ENCODE measurements at regions not wholly inside any gene's neighbourhood (a gene's known extent, or its start where the extent isn't known, plus 50 kb on each side); places are given as distances from the start of the nearest gene placed in this dataset.
A peak's percentile ranks its signal among the peaks of the same experiment; 100 is the strongest.

DNA sequence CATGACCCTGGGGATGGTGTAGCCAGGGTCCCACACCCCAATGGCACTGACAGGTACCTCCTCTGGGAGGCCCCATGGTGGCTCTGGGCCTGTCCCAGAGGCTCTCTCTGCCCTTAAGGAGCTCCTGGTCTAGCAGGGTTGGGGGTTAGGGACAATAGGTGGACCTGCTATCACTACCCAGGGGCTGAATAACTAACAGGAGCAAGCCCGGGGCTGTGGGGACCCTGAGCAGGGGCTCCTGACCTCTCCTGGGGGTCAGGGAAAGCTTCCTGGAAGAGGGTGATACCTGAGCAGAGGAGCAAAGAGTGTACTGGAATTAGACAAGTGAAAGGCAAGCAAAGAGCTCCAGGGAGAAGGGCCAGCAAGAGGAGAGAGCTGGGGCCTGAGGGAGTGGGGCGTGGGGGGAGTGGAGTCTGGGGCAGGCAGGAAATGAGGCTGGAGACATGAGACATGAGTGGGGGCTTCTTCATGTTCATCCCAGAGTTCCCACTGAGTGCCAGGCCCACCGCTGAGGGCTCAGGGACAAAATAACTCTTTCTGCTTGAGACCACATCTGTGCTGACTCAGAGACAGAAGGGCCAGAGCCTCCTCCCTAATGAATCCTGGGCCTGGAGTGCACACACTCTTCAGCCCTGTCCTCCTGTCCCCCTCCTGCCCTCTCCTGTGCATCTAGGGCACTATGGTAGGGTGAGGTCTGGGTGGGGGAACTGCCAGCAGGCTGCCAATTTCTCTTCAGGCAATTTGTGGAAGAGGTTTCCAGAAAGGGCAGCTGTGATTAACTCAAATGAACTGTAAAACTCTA, 517.6 kb downstream of the PTPRU start:
- no peak for DNase-seq (ENCODE audit: low read depth)

DNA sequence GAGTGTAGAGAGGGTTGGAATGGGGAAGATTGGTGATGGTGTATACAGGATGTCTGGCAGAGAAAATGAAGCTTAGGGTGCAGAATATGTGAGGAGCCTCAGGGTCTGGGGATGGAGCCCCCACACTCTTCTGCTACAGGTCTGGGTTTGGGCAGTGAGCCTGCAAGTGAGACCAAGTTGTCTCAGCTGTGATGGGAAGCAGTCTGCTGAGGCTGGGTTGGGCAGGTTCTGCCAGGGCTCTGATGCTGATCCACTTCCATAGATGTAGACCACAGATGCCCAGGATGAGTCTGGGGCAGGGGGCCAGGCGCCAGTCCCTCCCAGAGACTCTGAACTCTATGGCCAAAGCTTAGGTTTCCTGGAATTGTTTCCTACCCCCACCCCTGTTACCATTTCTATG, 516.9 kb downstream of the PTPRU start:
- DNase-seq (ENCODE audit: low read depth) = no peak

GRCh38 chr1:29752141-29752540, 515.8 kb downstream of the PTPRU start:
- DNase-seq (ENCODE audit: low read depth) = no peak

GRCh38 chr1:29749024-29749945, 513.0 kb downstream of the PTPRU start:
- no peak for DNase-seq (ENCODE audit: low read depth)

DNA sequence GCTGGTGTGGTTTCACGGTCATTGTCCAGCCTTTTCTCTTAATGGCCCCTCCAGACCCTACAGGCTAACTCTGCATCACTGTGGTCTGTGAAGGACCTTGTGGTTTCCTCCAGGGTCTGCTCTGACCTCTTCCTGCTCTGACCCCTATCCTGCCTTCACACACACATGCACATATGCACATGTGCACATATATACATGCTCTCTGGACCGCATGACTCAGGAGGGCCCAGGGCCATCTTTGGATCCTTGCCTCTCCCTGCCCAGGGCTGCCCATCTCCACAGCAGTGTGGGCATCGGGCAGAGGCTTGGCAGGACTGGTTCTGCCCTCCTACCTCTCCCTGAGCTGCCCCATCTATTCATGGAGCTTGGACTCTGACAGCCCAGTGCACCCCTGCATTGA, 510.9 kb downstream of the PTPRU start:
- DNase-seq (ENCODE audit: low read depth) = no peak

- no peak for DNase-seq (ENCODE audit: low read depth)
Observed at GRCh38 chr1:29746076-29746665, 509.8 kb downstream of the PTPRU start.

DNA sequence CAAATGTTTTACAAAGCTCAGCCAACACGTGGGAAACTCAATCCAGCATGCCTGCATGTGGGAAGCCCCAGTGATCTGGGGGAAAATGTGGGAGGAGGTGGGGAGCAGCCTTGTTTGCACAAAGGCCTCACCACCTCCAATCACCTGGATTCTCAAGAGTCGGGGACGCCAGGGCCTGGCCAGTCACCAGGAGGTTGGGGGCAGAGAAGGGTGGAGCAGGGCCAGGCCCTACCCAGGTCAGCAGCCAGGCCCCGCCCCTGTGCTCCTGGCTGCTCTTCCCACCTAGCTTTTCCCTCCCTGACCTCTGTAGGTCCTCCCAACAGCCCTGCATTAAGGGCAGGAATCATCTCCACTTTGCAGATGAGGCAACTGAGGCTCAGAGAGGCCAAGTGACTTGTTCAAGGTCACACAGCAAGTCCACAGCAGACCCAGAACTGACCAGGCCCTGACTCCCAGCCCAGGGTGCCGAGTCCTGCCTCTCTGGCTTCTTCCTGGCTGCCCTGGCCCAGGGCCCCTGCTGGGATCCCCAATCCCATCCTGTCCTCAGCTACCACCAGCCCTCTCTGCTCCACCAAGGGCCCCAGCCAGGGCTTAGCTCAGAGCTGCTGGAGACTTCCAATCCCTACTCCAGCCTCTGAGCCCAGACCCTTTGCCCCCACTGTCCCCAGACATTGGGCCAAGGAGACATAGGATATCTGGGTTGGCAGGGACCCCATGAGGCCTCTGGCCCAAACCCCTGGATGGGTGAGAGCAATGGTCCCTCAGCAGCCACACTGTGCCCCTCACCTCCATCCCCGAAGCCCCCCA, 508.6 kb downstream of the PTPRU start:
- DNase-seq (ENCODE audit: low read depth) = no peak

GRCh38 chr1:29743931-29744330, 507.6 kb downstream of the PTPRU start:
- DNase-seq (ENCODE audit: low read depth) = no peak

GRCh38 chr1:29743264-29743663, 506.9 kb downstream of the PTPRU start:
- DNase-seq (ENCODE audit: low read depth) = no peak

GRCh38 chr1:29739176-29739575, 502.9 kb downstream of the PTPRU start:
- no peak for DNase-seq (ENCODE audit: low read depth)

DNA sequence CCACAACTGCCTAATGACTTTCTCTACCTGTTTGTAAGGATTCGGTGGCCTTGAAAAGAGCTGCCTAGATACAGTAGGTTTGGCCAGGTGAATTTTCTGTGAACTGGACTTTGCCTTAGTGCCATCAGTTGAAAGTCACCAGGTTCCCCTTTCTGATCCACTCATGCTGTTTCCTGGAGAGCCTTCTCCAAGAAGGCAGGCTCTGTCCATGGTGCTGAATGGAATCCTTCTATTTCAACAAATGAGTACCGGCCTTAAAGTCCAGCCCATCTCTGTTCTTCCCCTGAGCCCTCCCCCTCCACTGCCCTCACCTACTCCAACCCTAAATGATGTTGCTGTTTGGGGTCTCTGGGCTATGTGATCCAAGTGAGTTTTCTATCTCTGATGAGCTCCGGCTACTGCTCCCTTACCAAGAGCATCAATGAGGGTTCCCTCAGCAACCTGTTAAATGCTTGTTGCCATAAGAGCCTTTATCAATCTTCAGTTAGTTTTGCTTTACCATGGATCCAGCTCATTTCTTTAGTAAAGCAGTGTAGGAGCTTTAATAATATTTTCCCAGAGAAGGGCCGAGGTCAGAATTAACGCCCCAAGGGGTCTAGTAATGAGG, 500.4 kb downstream of the PTPRU start:
- peak; percentile 49 for DNase-seq (ENCODE audit: low read depth)

DNA sequence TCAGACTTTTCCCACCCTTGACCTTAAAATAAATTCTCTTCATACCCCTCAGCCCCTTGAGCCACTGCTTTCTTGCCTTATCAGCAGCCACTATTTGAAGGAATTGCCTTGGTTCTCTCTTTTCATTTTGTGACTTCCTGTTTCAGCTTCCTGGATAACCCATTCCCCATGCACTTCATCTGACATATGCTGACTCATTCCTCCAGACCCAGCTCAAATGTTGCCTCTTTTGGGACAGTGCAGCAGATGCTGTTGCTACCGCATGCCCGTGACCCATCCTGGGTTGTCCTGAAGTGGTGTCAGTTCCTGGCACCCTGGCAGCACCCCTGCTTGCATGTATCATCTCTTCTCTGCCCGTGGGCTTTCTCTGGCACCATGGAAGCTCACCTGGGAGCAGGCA, 496.1 kb downstream of the PTPRU start:
- DNase-seq (ENCODE audit: low read depth) = peak; percentile 16

GRCh38 chr1:29730623-29731022, 494.3 kb downstream of the PTPRU start:
- no peak for DNase-seq (ENCODE audit: low read depth)

- no peak for DNase-seq (ENCODE audit: low read depth)
Observed at GRCh38 chr1:29729281-29729680, 493.0 kb downstream of the PTPRU start.

- DNase-seq (ENCODE audit: low read depth) = no peak
Observed at GRCh38 chr1:29728703-29729102, 492.4 kb downstream of the PTPRU start.

GRCh38 chr1:29725262-29725661, 488.9 kb downstream of the PTPRU start:
- DNase-seq (ENCODE audit: low read depth) = no peak

- DNase-seq (ENCODE audit: low read depth) = no peak
Observed at GRCh38 chr1:29722598-29722997, 486.3 kb downstream of the PTPRU start.

DNA sequence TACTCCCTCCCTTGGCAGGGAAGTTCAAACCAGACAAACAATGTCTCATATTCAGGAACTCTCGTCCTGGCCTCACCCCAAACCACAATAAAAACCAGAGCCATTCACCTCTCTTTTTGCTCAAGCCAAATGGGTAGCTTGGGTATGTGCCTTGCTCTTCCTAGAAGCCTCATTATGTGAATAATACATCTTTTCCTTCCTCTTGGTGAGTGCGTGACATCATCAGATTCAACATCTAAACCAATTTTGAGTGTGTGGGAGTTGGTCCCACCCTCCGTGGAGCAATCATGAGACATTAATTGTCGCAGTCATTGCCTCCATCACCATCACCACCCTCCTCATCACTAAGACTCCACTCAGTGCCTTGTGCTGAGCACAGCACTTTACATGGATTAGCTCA, 482.9 kb downstream of the PTPRU start:
- DNase-seq (ENCODE audit: low read depth) = peak; percentile 82

DNA sequence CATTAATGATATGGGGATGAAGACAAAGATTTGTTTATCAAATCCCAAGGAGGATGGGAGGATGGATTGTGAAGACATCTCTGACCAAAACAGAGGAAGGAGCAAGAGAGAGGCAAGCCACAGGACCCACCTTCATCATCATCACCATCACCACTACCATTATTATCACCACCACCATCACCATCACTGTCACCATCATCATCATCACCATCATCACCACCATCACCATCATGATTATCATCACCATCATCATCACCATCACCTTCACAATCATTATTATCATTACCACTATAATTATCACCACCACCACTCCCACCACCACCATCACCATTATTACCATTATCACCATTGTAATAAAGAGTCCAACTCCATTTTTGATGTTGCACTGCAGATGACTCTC, 482.5 kb downstream of the PTPRU start:
- no peak for DNase-seq (ENCODE audit: low read depth)

DNA sequence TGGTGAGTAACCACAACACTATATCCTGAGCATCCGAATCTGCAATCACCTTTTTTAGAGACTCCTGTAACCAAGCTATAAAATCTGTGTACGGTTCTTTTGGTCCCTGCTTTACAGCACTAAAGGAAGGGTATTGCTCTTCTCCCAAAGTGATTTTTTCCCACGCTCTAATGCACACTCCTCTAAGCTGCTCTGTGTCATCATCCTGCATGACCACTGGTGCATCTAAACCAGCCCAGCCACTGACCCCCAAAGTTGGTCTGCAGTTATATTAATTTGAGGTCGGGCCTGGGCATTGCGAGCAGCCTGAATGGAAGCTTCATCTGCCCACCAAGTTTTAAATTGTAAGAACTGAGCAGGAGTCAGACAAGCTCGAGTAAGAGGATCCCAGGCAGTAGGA, 480.0 kb downstream of the PTPRU start:
- DNase-seq (ENCODE audit: low read depth) = no peak

GRCh38 chr1:29713857-29714256, 477.5 kb downstream of the PTPRU start:
- DNase-seq (ENCODE audit: low read depth) = peak; percentile 42

All from M059J (cell line).